ENCODE measurements at regions not wholly inside any gene's neighbourhood (a gene's known extent, or its start where the extent isn't known, plus 50 kb on each side); places are given as distances from the start of the nearest gene placed in this dataset.

GRCh38 chr5:135135530-135136226 lies 101.7 kb upstream of the PITX1 start:
- Histone ChIP-seq H3K4me3 (no peak overlapping the region), H3K27ac (no peak overlapping the region), H3K36me3 (ENCODE audit: insufficient read depth, low read length) (no peaks in the 10 kb centered on the region), H3K9ac (ENCODE audit: insufficient read length) (no peak overlapping the region), H3K9me3 (ENCODE audit: low read depth, low read length) (no peaks in the 10 kb centered on the region)
- no peak for TF ChIP-seq FOXP2 (optimal IDR thresholded peaks at IDR 0.05; ENCODE audit: control extremely low read depth, extremely low read length, insufficient read depth)
- no peak for TF ChIP-seq POLR2AphosphoS5 (IDR thresholded peaks at IDR 0.05; ENCODE audit: borderline replicate concordance, low read depth, low read length)
- TF ChIP-seq EZH2 (IDR thresholded peaks at IDR 0.05): no peak
- no peak for DNase-seq (ENCODE audit: low read depth, low spot score)

DNA sequence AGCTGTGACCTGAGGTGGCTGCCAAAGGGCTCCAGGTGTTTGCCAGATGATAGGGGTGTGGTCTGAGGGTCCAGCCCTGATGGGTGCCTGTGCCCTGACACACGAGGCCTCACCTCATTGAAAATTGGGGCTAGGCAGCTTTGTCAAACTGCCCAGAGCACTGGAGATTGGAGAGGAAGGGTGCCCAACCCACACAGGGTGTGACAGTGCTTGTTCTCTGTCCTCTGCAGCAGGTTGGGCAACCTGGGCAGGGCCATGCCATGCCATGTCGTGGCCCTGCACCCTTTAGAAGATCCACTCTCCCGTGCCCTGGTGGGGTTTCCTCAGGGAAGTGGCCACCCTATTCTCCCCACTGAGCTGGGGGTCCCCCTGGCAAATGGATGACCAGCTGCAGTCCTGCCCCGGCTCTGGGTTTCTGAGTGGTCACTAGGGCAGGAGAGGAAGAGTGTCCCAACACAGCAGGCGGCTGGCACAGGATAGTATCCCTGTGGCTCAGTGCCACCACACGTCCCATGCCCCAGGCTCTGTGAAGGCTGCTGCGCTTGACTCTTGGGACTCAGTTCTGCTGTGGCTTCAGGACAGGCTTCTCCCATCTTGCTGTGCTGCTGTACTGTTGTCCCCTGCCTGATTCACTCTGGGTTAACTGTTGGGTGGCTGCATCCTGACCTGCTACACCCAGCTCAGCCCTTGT lies 100.8 kb upstream of the PITX1 start:
- H3K9ac ChIP-seq (ENCODE audit: insufficient read length): no peak overlapping the region
- no peak for TF ChIP-seq FOXP2 (optimal IDR thresholded peaks at IDR 0.05; ENCODE audit: control extremely low read depth, extremely low read length, insufficient read depth)
- no peak for TF ChIP-seq POLR2AphosphoS5 (IDR thresholded peaks at IDR 0.05; ENCODE audit: borderline replicate concordance, low read depth, low read length)
- TF ChIP-seq EZH2 (IDR thresholded peaks at IDR 0.05): no peak
- no peak for DNase-seq (ENCODE audit: low read depth, low spot score)

GRCh38 chr5:135133698-135134515 lies 99.9 kb upstream of the PITX1 start:
- no peak overlapping the region for H3K4me3 ChIP-seq
- no peak overlapping the region for H3K9ac ChIP-seq (ENCODE audit: insufficient read length)
- H3K27ac ChIP-seq: no peak overlapping the region
- TF ChIP-seq FOXP2 (optimal IDR thresholded peaks at IDR 0.05; ENCODE audit: control extremely low read depth, extremely low read length, insufficient read depth) (no peak), EZH2 (IDR thresholded peaks at IDR 0.05) (no peak)
- DNase-seq (ENCODE audit: low read depth, low spot score): no peak
- no peaks in the 10 kb centered on the region for H3K36me3 ChIP-seq (ENCODE audit: insufficient read depth, low read length)
- H3K9me3 ChIP-seq (ENCODE audit: low read depth, low read length): no peaks in the 10 kb centered on the region

More for the DNA sequence above, 100.8 kb upstream of the PITX1 start:
- no peaks in the 10 kb centered on the region for H3K9me3 ChIP-seq (ENCODE audit: low read depth, low read length)
- no peak overlapping the region for H3K27ac ChIP-seq
- no peak overlapping the region for H3K4me3 ChIP-seq
- no peaks in the 10 kb centered on the region for H3K36me3 ChIP-seq (ENCODE audit: insufficient read depth, low read length)

DNA sequence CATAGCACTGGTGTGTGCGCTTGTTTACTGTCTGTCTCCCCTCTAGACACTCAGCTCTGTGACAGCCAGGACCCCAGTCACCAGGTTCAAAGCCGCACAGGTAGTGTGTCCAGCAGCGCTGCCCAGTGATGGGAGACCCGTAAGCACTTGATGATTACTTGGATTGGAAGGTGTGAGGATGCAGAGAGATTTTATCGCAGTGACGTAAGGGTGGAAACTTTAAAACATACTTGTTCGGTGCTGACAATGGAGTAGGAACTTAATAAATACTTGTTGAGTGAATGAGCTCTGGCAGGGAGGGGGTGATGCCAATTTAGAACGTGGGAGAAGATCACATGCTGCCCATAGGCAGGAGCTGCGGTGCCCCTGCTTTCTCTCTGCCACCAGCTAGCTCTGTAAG lies 99.2 kb upstream of the PITX1 start:
- DNase-seq (ENCODE audit: low read depth, low spot score): no peak
- Histone ChIP-seq H3K9me3 (ENCODE audit: low read depth, low read length) (no peaks in the 10 kb centered on the region), H3K9ac (ENCODE audit: insufficient read length) (no peak overlapping the region), H3K36me3 (ENCODE audit: insufficient read depth, low read length) (no peaks in the 10 kb centered on the region), H3K4me3 (no peak overlapping the region), H3K27ac (no peak overlapping the region)
- TF ChIP-seq FOXP2 (optimal IDR thresholded peaks at IDR 0.05; ENCODE audit: control extremely low read depth, extremely low read length, insufficient read depth) (no peak), POLR2AphosphoS5 (IDR thresholded peaks at IDR 0.05; ENCODE audit: borderline replicate concordance, low read depth, low read length) (no peak), EZH2 (IDR thresholded peaks at IDR 0.05) (no peak)

GRCh38 chr5:135131801-135132680 lies 98.0 kb upstream of the PITX1 start:
- Histone ChIP-seq H3K9me3 (ENCODE audit: low read depth, low read length) (no peaks in the 10 kb centered on the region), H3K9ac (ENCODE audit: insufficient read length) (no peak overlapping the region), H3K4me3 (no peak overlapping the region), H3K27ac (no peak overlapping the region), H3K36me3 (ENCODE audit: insufficient read depth, low read length) (no peaks in the 10 kb centered on the region)
- TF ChIP-seq POLR2AphosphoS5 (IDR thresholded peaks at IDR 0.05; ENCODE audit: borderline replicate concordance, low read depth, low read length): no peak
- no peak for TF ChIP-seq EZH2 (IDR thresholded peaks at IDR 0.05)
- TF ChIP-seq FOXP2 (optimal IDR thresholded peaks at IDR 0.05; ENCODE audit: control extremely low read depth, extremely low read length, insufficient read depth): no peak
- DNase-seq (ENCODE audit: low read depth, low spot score): no peak

DNA sequence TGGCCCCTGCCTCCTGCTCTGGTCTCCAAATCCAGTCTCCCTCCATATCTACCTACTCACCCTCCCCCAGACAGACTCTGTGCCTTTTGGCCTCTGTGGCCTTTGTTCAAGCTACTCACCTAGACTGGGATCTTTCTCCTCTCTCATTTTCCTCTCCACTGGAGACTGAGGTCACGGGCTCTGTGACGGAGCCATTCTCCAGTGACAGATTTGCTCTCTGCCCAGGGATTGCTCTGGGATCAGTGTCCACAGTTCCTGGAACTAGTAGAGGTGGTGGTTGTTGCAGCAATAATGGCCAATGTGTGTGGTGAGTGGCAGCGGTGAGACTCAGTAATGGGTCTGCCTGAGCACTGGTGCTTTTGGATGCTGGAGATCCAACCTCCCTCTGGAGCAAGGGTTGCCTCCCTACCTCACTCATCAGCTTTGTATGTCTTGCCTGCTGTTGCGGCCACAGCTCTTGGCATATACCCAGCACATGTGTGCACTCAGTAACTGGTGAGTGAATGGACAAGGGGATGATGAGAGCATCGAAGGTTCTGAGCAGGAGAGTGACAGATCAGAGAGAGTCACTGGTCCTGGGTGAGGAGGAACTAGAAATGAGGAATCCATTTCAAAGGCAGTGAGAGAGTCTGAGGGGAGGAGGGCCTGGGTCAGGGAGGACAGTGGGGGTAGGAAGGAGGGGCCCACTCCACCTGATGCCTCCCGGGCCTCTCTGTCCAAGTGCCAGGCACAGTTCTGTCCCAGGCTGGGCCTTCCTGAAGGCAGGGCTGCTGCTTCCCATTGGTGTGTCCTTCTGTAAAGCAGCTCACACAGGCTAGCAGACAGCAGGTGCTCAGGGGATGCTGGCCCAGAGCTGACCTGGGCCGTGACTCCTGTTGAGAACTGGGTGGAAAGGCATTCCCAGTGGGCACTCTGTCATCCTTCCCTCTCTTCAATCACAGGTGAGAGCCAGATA lies 96.5 kb upstream of the PITX1 start:
- Histone ChIP-seq H3K9me3 (ENCODE audit: low read depth, low read length) (no peaks in the 10 kb centered on the region), H3K9ac (ENCODE audit: insufficient read length) (no peak overlapping the region), H3K4me3 (no peak overlapping the region), H3K27ac (no peak overlapping the region), H3K36me3 (ENCODE audit: insufficient read depth, low read length) (no peaks in the 10 kb centered on the region)
- no peak for DNase-seq (ENCODE audit: low read depth, low spot score)
- no peak for TF ChIP-seq POLR2AphosphoS5 (IDR thresholded peaks at IDR 0.05; ENCODE audit: borderline replicate concordance, low read depth, low read length)
- no peak for TF ChIP-seq FOXP2 (optimal IDR thresholded peaks at IDR 0.05; ENCODE audit: control extremely low read depth, extremely low read length, insufficient read depth)
- no peak for TF ChIP-seq EZH2 (IDR thresholded peaks at IDR 0.05)

DNA sequence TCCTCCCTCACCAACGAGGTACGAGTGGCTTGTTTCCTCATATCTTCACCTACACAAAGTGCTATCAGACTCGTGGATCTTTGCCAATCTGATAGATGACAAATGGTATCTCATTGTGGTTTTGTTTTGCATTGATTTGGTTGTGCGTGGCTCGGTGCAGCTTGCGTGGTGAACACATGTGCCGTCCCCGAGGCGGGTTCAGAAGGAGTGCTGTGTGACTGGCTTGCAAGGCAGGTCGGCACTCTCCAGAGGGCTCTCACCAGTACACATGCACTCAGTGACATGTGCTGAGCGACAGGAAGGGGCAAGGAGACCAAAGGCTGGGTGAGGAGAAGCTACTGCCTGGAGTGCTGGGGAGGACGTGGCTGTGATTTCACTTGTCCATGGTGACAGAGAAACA lies 95.3 kb upstream of the PITX1 start:
- H3K27ac ChIP-seq: no peak overlapping the region

More for the DNA sequence above, 95.3 kb upstream of the PITX1 start:
- Histone ChIP-seq H3K4me3 (no peak overlapping the region), H3K9ac (ENCODE audit: insufficient read length) (no peak overlapping the region), H3K36me3 (ENCODE audit: insufficient read depth, low read length) (no peaks in the 10 kb centered on the region), H3K9me3 (ENCODE audit: low read depth, low read length) (no peaks in the 10 kb centered on the region)
- TF ChIP-seq POLR2AphosphoS5 (IDR thresholded peaks at IDR 0.05; ENCODE audit: borderline replicate concordance, low read depth, low read length): no peak
- TF ChIP-seq EZH2 (IDR thresholded peaks at IDR 0.05): no peak
- no peak for TF ChIP-seq FOXP2 (optimal IDR thresholded peaks at IDR 0.05; ENCODE audit: control extremely low read depth, extremely low read length, insufficient read depth)
- DNase-seq (ENCODE audit: low read depth, low spot score): no peak

All from SK-N-MC (cell line).